GM23338 (cell line): ENCODE measurements at regions not wholly inside any gene's neighbourhood (a gene's known extent, or its start where the extent isn't known, plus 50 kb on each side); places are given as distances from the start of the nearest gene placed in this dataset.

Experiments used
- ATAC-seq: fragments of 200-7000 bp; cut with Tn5 transposase; 3 replicates; pipeline ENCODE4 v1.9.1; 2020
- DNase-seq: peaks from one replicate; pipeline ENCODE4 v3.0.0-alpha.2; 2015; ENCODE audit warnings: low spot score
- H2AFZ ChIP-seq: fragments of 200-600 bp; sonication (generic); 2 replicates; pipeline ENCODE4 v1.8.0; 2016; ENCODE audit warnings: antibody characterized with exemption, mild to moderate bottlenecking, moderate library complexity
- H3F3A ChIP-seq: fragments of 200-600 bp; sonication (generic); replicated peaks from 2 replicates; pipeline ENCODE4 v1.8.0; 2017; ENCODE audit warnings: antibody characterized with exemption, mixed run types, low read depth
- H3K27ac ChIP-seq: fragments of 200-600 bp; sonication (generic); 2 replicates; pipeline ENCODE4 v1.6.1; 2016; ENCODE audit warnings: low read depth
- H3K27me3 ChIP-seq: fragments of 200-600 bp; sonication (generic); 2 replicates; pipeline ENCODE4 v1.8.0; 2016; ENCODE audit warnings: mild to moderate bottlenecking, mixed run types, moderate library complexity; ENCODE audit not compliant: insufficient read depth
- H3K36me3 ChIP-seq: fragments of 200-600 bp; sonication (generic); 2 replicates; pipeline ENCODE4 v1.8.0; 2016; ENCODE audit warnings: mild to moderate bottlenecking; ENCODE audit not compliant: insufficient read depth
- H3K4me1 ChIP-seq: fragments of 200-600 bp; sonication (generic); 2 replicates; pipeline ENCODE4 v1.8.0; 2016; ENCODE audit warnings: mild to moderate bottlenecking, moderate library complexity; ENCODE audit not compliant: insufficient read depth
- H3K4me2 ChIP-seq: fragments of 200-600 bp; sonication (generic); 2 replicates; pipeline ENCODE4 v1.7.1; 2017; ENCODE audit warnings: mixed run types
- H3K4me3 ChIP-seq: fragments of 200-600 bp; sonication (generic); 2 replicates; pipeline ENCODE4 v1.6.1; 2016; ENCODE audit warnings: mixed run types
- H3K79me2 ChIP-seq: fragments of 200-600 bp; sonication (generic); replicated peaks from 2 replicates; pipeline ENCODE4 v1.8.0; 2017; ENCODE audit warnings: mild to moderate bottlenecking; ENCODE audit not compliant: insufficient read depth
- H3K9me2 ChIP-seq: fragments of 200-600 bp; sonication (generic); 2 replicates; pipeline ENCODE4 v1.8.0; 2017; ENCODE audit not compliant: insufficient read depth
- H4K20me1 ChIP-seq: fragments of 200-600 bp; sonication (generic); replicated peaks from 2 replicates; pipeline ENCODE4 v1.8.0; 2017; ENCODE audit warnings: mild to moderate bottlenecking; ENCODE audit not compliant: insufficient read depth
- H3K27ac Mint-ChIP-seq: 2 replicates; pipeline ENCODE4 v1.8.0; 2020; ENCODE audit warnings: inconsistent platforms, mild to moderate bottlenecking, moderate library complexity, mixed read lengths
- H3K27me3 Mint-ChIP-seq: 3 replicates; pipeline ENCODE4 v1.8.0; 2022; ENCODE audit warnings: low read depth, mild to moderate bottlenecking, moderate library complexity, mixed read lengths, inconsistent platforms; ENCODE audit not compliant: insufficient read depth, poor library complexity
- H3K36me3 Mint-ChIP-seq: 3 replicates; pipeline ENCODE4 v1.8.0; 2021; ENCODE audit warnings: low read depth, mild to moderate bottlenecking, inconsistent platforms, moderate library complexity, mixed read lengths
- H3K4me1 Mint-ChIP-seq: 3 replicates; pipeline ENCODE4 v1.8.0; 2020; ENCODE audit warnings: mild to moderate bottlenecking, inconsistent platforms, mixed read lengths
- H3K4me3 Mint-ChIP-seq: 3 replicates; pipeline ENCODE4 v1.8.0; 2021; ENCODE audit warnings: moderate library complexity, mild to moderate bottlenecking, inconsistent platforms, mixed read lengths
- H3K9me3 Mint-ChIP-seq: 3 replicates; pipeline ENCODE4 v1.8.0; 2020; ENCODE audit warnings: moderate library complexity, mild to moderate bottlenecking, inconsistent platforms, mixed read lengths
- CREB1 ChIP-seq: fragments of 250-450 bp; sonication (Bioruptor Pico); IDR thresholded peaks from 2 replicates; pipeline ENCODE4 v1.5.0; 2020; ENCODE audit warnings: low read depth, mild to moderate bottlenecking, moderate library complexity
- CTCF ChIP-seq, 2 experiments: fragments of 200-600 bp in 1 of 2; sonication (generic) in 1 of 2; conservative IDR thresholded peaks; 2 replicates each; pipeline versions ENCODE4 v1.5.1 to v1.6.1; 2016 to 2017; ENCODE audit warnings: antibody characterized with exemption in 2 of 2, low read depth in 2 of 2, mild to moderate bottlenecking in 2 of 2, moderate library complexity in 1 of 2
- EZH2 ChIP-seq: fragments of 200-600 bp; sonication (generic); IDR thresholded peaks from one replicate; pipeline ENCODE4 v1.8.0; 2017; ENCODE audit warnings: antibody characterized with exemption, mild to moderate bottlenecking, low read depth; ENCODE audit not compliant: unreplicated experiment
- EZH2phosphoT487 ChIP-seq: fragments of 200-600 bp; sonication (generic); IDR thresholded peaks from one replicate; pipeline ENCODE4 v1.8.1; 2018; ENCODE audit warnings: antibody characterized with exemption; ENCODE audit not compliant: unreplicated experiment
- JUNB ChIP-seq: IDR thresholded peaks from one replicate; pipeline ENCODE4 v1.6.1; 2016; ENCODE audit warnings: antibody characterized with exemption; ENCODE audit not compliant: unreplicated experiment
- NANOG ChIP-seq: IDR thresholded peaks from 2 replicates; pipeline ENCODE4 v1.6.1; 2016; ENCODE audit warnings: antibody characterized with exemption, borderline replicate concordance
- POLR2AphosphoS5 ChIP-seq: IDR thresholded peaks from 2 replicates; pipeline ENCODE4 v1.6.1; 2016; ENCODE audit warnings: antibody characterized with exemption, low read depth
- REST ChIP-seq: IDR thresholded peaks from one replicate; pipeline ENCODE4 v1.6.1; 2018; ENCODE audit warnings: antibody characterized with exemption; ENCODE audit not compliant: unreplicated experiment
- STAT1 ChIP-seq: IDR thresholded peaks from one replicate; pipeline ENCODE4 v1.6.1; 2016; ENCODE audit warnings: antibody characterized with exemption; ENCODE audit not compliant: unreplicated experiment
- ZNF114 ChIP-seq: fragments of 250-450 bp; sonication (Bioruptor Pico); IDR thresholded peaks from 2 replicates; pipeline ENCODE4 v1.5.0; 2020; ENCODE audit warnings: mild to moderate bottlenecking, moderate library complexity
- ZNF331 ChIP-seq: fragments of 250-450 bp; sonication (Bioruptor Pico); IDR thresholded peaks from 2 replicates; pipeline ENCODE4 v1.5.0; 2020; ENCODE audit warnings: low read depth, mild to moderate bottlenecking, moderate library complexity
- TF ChIP-seq, protein P1 (sequence below): fragments of 250-450 bp; sonication (Bioruptor Pico); IDR thresholded peaks from 2 replicates; pipeline ENCODE4 v1.5.0; 2020; ENCODE audit warnings: mild to moderate bottlenecking, moderate library complexity
- TF ChIP-seq, protein P2 (sequence below): IDR thresholded peaks from 2 replicates; pipeline ENCODE4 v1.6.1; 2016; ENCODE audit warnings: antibody characterized with exemption

GRCh38 chr15:36178303-36178633 lies 401.2 kb upstream of the CDIN1 start:
- ATAC-seq, result no peak
- Mint-ChIP-seq H3K9me3 (no peaks in the 10 kb centered on the region), H3K4me1 (peaks cover 14% of the 10 kb centered on the region), H3K27ac (no peak overlapping the region), H3K27me3 (no peaks in the 10 kb centered on the region), H3K36me3 (no peaks in the 10 kb centered on the region), H3K4me3 (no peak overlapping the region)
- no peak overlapping the region for H3K4me3 ChIP-seq
- no peaks in the 10 kb centered on the region for H4K20me1 ChIP-seq
- H3K27me3 ChIP-seq, result no peaks in the 10 kb centered on the region
- H3K79me2 ChIP-seq, result no peaks in the 10 kb centered on the region
- 0 out of 2 replicates have a peak, but pooled peaks cover 3% of the 10 kb centered on the region for H3K9me2 ChIP-seq
- H3K4me2 ChIP-seq, result no peak overlapping the region
- peak overlapping the region; percentile 4; the same call in 1 of the 2 replicates for H2AFZ ChIP-seq
- H3F3A ChIP-seq, result no peaks in the 10 kb centered on the region
- H3K4me1 ChIP-seq, result no peaks in the 10 kb centered on the region
- H3K36me3 ChIP-seq, result no peaks in the 10 kb centered on the region
- TF ChIP-seq STAT1 (no peak), JUNB (no peak), CTCF (conservative IDR thresholded peaks at IDR 0.05; ENCODE audit: low read depth in 2 of 2) (no peak), EZH2phosphoT487 (no peak), ZNF114 (no peak), ZNF331 (CRISPR knock-in tag) (no peak), EZH2 (no peak), NANOG (no peak), REST (no peak), POLR2AphosphoS5 (no peak), CREB1 (CRISPR knock-in tag) (no peak)
- TF ChIP-seq, protein P1, sequence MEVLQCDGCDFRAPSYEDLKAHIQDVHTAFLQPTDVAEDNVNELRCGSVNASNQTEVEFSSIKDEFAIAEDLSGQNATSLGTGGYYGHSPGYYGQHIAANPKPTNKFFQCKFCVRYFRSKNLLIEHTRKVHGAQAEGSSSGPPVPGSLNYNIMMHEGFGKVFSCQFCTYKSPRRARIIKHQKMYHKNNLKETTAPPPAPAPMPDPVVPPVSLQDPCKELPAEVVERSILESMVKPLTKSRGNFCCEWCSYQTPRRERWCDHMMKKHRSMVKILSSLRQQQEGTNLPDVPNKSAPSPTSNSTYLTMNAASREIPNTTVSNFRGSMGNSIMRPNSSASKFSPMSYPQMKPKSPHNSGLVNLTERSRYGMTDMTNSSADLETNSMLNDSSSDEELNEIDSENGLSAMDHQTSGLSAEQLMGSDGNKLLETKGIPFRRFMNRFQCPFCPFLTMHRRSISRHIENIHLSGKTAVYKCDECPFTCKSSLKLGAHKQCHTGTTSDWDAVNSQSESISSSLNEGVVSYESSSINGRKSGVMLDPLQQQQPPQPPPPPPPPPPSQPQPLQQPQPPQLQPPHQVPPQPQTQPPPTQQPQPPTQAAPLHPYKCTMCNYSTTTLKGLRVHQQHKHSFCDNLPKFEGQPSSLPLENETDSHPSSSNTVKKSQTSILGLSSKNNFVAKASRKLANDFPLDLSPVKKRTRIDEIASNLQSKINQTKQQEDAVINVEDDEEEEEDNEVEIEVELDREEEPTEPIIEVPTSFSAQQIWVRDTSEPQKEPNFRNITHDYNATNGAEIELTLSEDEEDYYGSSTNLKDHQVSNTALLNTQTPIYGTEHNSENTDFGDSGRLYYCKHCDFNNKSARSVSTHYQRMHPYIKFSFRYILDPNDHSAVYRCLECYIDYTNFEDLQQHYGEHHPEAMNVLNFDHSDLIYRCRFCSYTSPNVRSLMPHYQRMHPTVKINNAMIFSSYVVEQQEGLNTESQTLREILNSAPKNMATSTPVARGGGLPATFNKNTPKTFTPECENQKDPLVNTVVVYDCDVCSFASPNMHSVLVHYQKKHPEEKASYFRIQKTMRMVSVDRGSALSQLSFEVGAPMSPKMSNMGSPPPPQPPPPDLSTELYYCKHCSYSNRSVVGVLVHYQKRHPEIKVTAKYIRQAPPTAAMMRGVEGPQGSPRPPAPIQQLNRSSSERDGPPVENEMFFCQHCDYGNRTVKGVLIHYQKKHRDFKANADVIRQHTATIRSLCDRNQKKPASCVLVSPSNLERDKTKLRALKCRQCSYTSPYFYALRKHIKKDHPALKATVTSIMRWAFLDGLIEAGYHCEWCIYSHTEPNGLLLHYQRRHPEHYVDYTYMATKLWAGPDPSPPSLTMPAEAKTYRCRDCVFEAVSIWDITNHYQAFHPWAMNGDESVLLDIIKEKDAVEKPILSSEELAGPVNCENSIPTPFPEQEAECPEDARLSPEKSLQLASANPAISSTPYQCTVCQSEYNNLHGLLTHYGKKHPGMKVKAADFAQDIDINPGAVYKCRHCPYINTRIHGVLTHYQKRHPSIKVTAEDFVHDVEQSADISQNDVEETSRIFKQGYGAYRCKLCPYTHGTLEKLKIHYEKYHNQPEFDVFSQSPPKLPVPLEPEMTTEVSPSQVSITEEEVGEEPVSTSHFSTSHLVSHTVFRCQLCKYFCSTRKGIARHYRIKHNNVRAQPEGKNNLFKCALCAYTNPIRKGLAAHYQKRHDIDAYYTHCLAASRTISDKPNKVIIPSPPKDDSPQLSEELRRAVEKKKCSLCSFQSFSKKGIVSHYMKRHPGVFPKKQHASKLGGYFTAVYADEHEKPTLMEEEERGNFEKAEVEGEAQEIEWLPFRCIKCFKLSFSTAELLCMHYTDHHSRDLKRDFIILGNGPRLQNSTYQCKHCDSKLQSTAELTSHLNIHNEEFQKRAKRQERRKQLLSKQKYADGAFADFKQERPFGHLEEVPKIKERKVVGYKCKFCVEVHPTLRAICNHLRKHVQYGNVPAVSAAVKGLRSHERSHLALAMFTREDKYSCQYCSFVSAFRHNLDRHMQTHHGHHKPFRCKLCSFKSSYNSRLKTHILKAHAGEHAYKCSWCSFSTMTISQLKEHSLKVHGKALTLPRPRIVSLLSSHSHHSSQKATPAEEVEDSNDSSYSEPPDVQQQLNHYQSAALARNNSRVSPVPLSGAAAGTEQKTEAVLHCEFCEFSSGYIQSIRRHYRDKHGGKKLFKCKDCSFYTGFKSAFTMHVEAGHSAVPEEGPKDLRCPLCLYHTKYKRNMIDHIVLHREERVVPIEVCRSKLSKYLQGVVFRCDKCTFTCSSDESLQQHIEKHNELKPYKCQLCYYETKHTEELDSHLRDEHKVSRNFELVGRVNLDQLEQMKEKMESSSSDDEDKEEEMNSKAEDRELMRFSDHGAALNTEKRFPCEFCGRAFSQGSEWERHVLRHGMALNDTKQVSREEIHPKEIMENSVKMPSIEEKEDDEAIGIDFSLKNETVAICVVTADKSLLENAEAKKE, result no peak
- TF ChIP-seq, protein P2, sequence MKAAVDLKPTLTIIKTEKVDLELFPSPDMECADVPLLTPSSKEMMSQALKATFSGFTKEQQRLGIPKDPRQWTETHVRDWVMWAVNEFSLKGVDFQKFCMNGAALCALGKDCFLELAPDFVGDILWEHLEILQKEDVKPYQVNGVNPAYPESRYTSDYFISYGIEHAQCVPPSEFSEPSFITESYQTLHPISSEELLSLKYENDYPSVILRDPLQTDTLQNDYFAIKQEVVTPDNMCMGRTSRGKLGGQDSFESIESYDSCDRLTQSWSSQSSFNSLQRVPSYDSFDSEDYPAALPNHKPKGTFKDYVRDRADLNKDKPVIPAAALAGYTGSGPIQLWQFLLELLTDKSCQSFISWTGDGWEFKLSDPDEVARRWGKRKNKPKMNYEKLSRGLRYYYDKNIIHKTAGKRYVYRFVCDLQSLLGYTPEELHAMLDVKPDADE, result no peak
- H3K27ac ChIP-seq, result no peak overlapping the region
- no peak for DNase-seq
